Ammon's horn (tissue), 1 donor: ENCODE measurements at regions not wholly inside any gene's neighbourhood (a gene's known extent, or its start where the extent isn't known, plus 50 kb on each side); places are given as distances from the start of the nearest gene placed in this dataset.
A peak's percentile ranks its signal among the peaks of the same experiment; 100 is the strongest.

Experiments used
- DNase-seq: peaks from one replicate; pipeline ENCODE4 v3.0.0-alpha.2; 2016; ENCODE audit warnings: low spot score

DNA sequence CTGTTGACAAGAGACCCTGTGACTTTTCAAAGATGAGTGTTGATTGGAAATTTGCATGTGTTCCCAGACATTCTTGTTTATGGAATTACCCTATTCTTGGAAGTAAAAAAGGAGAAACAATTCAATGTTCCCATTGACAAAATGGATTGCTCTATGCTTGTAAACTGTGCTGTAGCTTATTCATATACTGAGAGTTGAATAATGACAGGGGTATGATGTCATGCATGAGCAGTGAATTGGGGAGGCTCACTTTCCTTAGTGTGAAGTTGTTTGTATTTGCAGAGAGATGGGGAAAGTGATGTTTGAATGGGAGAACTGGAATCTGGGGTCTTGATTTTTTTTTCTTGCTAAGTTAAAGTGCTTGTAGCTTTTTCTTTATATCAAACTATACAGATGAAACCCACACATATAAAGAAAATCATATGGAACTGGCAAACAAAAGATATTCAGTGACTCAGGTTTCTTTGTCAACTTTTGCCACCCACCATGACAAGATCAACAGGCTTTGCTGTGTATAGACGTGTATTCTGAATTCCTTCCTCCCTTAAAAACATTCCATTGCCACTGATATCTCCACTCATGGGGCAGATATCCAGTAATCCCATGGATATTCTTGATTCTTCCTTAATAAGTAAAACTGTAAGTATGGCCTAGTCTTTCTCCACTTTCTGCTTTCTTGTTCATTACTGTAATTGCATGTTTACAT is 97.8 kb upstream of the JAG1 start:
- no peak for DNase-seq

DNA sequence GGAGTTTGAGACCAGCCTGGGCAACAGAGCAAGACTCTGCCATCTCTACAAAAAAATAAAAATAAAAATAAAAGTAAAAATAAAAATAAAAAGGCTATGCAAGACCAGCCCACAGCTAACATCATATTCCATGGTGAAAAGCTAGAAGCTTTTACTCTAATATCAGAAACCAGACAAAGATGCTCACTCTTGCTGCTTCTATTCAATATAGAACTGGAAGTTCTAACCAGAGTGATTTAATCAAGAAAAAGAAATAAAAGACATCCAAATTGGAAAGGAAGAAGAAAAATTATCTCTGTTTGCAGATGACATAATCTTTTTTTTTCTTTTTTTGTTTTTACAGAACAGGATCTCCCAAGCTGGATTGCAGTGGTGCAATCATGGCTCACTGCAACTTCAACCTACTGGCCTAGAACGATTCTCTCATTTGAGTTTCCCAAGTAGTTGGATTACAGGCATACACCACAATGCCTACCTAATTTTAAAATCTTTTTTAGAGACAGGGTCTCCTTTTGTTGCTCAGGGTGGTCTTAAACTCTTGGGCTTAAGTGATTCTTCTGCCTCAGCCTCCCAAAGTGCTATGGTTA is 100.7 kb upstream of the JAG1 start:
- DNase-seq: no peak

DNA sequence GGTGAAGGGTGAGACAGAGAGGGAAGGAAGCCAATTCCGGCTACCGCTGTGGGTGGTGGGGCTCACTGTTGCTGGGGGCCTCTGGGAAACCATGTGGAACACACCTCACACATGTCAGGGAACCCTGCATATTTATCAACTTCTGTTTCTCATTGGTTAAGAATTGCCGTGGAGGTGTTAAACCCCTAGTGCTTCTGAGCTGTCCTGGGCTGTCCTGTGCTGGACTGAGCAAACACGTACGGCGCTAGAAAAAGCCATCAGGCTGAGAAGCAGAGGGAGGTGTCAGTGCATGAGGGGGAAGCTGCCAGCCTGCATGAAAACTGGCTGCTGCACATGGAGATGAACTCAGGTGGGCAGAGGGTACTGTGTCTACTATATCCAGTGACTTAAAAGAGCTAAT is 103.9 kb upstream of the JAG1 start:
- DNase-seq: no peak

DNA sequence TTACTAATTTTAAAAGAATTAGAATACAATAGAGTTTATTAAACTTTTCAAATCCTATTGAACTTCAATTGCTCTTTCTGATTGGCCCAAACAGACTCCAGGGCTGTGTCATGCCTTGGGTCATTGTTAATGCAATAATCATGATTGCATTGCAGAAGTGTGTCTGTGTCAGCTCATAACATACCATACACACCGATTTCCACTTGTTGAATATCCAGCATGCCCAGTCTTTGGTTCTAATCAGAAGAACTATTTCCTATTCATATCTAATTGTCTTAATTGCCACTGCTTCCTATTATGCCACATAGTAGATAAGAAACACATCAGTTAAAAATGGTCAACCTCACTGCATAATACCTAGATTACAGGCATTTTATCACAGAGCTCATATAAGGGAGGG is 106.1 kb upstream of the JAG1 start:
- DNase-seq: no peak

DNA sequence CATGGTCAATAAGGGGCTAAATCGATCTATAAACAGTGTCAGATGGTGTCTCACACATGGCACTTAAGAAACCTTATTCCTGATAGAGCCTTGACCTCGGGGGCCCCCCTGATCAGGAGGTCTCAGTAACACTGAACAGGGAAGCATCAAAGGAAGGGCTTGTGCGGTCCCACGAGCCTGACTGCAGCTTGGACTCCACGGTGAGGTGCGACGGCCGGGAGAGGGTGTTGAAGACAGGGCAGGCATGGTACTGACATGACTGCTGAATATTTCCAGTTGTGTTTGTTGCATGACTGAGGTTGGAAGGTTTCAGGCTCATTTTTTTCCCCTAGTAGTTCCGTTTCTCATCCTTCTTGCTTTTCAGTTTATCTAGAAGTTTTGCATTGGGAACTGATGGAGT is 107.1 kb upstream of the JAG1 start:
- no peak for DNase-seq

DNA sequence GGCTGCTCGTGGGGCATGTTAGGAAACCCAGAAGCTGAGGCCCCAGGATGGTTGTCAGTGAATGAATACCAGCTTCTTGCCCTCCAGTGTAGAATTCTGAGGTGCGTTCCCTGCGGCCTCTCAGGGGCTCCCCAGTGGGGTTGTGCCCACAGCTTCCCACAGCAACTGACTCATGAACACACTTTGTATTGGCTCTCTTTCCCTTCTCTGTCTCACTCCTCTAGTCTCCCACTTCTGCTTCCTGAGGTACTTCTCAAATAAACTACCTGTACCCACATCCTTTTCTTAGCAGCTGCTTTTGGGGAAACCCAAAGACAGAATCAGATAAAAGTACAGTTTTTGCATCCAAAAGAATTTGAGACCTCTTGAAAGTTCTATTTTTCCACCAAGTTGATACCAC is 107.7 kb upstream of the JAG1 start:
- DNase-seq: no peak

DNA sequence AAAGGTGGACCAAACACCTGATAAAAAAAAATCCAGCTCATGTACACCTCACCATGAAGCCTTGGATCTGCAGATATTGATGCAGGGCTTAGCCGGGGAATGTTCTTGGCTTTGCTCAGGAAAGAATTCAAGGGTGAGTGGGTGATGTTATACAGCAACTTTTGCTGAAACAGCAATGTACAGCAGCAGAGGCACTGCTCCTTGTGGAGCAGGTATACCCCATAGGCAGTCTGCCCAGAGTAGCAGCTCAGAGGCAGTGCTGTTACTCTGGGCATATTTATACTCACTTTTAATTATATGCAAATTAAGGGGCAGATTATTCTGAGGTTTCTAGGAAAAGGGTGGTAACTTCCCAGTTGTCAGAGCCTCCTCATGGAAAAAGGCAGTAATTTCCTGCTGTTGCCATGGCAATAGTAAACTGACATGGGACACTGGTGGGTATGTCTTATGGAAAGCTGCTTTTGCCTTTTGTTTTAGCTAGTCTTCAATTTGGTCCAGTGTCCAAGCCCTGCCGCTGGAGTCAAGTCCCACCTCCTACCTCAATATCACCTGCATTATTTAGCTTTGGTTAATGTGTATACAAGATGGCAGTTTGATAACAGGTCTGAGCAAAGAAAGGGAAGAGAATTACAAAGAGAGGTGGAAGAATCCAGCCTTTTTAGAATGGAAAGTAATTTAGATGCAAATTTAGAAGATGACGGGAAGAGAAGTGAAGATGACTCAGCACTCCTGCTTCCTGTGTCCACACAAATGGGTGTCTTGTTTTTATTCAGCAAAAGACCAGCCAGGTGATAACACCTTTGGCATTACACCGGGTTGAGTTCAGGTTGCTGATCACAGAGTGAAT is 110.1 kb upstream of the JAG1 start:
- DNase-seq: no peak

DNA sequence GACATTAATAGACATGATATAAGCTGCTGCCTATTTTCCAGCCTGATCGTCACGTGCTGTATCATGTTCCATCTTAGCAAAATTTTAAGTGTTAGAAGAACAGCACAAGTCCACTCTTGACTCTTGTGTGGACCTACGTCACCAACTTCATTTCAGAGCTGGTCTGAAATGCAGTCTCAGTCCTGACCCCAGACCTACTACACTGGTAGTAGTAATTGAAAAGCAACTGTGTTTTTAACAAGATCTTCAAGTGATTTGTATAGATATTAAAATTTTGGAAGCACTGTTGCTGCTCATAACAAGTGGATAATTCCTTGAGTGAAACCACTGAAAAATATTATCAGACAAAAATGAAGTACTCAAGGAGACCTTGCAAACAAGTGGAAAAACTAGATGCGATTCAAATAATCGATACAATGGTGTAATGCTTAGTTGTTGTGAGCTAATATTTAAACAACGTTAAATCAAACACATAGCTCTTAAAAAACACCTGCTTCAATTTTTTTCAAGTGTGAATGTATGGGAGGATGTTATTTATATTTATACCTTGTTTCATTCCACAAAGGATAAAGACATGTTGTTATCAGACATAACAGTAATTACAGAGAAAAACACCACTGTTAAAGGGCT is 110.9 kb upstream of the JAG1 start:
- no peak for DNase-seq

DNA sequence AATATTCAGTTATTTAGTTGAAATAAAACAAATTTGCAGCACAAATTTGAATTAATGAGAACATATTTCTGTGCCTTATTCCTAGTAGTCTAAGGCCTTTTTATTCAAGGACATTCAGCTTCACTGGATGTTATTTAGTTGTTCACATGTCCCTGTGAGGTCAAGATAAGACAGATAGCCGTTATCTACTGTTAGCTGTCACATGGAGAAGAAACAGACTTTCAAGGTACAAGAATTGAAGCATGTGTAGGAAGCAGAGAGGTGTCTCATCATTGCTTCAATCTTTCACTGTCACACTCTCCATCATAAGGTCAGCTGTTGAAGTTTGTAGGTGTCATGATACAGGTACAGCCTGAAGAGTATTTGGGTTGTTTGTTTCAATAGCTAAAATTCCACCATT is 112.9 kb upstream of the JAG1 start:
- DNase-seq: no peak

DNA sequence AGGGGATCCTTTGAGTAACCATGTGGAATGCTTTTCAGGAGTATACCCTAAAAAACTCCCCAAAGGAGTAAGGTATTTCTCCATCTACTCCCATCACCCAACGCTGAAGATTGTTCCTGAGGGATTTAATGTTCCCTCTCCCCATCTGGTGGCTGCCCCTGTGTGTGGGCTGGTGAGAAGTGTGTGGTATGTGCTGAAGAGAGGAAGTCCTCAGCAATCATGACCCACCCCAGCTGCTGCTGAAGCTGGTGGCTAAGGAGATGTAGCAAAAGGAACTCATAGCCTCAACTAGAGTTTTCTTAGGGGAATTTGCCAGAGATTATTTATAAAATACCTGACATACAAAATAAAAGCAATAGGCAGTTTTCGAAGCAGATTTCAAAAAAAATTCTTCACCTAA is 114.3 kb upstream of the JAG1 start:
- DNase-seq: no peak

DNA sequence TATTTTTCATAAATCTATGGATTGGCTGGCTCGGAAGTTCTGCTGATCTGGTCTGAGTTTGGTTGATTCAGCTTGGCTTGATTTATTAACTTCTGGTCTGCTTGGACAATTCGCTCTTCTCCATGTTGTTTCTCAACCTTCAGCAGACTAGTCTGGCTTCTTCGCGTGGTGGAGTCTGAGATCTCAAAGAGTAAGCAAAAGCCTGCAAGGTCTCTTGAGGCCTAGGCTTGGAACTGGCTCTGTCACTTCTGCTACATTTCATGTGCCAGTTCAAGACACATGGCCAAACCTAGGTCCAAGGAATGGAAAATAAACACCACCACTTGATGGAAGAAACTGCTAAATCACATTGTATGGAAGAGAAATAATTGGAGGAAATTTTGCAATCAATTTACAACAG is 115.1 kb upstream of the JAG1 start:
- no peak for DNase-seq

DNA sequence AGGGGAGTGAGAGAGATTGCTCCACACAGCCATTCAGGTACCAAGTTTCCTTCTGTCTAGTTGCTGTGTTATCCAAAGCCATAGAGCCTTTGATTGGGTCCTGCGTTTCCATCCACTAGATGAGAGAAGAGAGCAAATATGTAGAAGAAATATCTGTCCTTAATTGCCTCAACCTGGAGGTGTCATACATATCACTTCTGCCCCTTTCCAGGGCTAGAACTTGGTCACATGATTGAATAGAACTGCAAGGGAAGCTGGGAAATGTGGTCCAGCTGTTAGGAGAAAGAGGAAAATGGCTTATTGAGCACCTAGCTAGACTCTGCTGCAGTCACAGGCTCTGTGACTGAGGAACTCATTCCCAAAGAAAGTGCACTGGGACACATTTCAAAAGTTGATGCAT is 115.6 kb upstream of the JAG1 start:
- DNase-seq: no peak

DNA sequence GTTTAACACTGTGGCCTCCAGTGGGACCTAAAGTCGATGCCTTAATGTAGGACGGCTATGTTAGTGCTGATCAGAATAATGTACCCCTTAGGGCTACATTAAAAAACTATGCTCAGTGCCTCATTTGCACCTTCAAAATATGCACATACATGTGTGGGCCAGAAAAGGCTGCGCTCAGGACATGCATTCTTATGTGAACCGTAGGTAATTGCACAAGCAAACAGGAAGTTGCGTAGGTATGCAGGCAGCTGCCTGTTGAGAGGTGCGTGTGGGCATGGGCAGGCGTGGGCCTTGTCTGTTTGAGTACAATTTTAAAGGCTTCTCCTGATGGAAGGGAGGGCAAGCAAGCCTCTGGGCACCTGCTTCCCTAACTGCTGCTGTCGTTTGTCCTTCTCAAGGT is 116.2 kb upstream of the JAG1 start:
- DNase-seq: no peak

DNA sequence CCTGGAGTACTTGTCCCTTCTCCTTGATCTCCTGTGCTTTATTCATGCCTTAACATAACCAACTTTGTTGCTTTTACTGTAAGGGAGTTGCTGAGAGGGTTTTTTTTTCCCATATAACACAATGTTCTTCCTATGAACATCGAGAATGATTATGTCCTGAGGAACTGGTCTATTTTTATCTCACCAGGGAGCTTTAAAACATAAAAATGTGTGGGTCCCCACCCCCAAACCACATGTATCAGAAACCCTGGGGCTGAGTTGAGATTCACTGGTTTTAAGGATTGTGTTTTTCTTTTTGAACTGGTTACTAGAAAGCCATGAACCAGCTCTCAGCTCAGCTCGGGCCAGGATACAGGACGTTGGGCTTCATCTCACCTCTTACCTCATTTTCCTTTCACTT is 118.5 kb upstream of the JAG1 start:
- peak; percentile 19 for DNase-seq

DNA sequence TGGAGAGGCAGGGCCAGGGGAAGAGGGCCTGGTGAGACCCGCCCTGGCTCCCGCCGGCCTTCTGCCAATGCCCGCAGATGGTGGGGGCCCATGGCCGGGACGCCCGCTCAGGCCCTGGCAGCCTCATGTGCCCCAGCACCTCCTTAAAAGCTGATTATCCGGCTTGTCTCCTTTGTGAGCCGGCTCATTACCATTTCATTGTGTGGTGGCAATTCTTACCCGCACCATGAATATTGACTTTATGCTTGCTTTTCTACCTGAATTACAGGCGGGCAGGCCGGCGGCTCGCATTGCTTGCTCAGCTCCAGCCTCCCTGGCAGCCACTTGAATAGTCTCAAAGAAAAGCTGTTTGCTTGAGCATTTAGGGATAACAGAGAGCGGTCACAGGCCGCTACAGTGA is 120.0 kb upstream of the JAG1 start:
- DNase-seq: no peak

DNA sequence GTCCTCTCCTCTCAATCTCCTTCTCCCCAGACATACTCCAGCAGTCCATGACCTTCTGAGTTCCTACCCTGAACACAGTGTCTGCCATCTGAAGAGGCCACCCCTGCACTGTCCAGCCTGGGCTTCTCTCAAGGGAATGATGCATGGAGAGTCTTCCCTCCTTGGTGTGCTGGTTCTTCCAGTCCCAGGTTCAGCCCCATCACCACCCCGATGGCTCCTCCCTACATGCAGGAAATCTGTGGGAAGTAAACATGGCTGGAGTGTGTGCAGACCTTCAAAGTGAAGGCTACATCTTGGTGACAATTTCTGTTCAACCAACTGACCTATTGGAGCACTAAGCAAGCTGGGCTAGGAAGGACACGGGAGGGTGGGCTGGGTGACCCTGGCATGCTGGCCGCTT is 121.0 kb upstream of the JAG1 start:
- DNase-seq: no peak

DNA sequence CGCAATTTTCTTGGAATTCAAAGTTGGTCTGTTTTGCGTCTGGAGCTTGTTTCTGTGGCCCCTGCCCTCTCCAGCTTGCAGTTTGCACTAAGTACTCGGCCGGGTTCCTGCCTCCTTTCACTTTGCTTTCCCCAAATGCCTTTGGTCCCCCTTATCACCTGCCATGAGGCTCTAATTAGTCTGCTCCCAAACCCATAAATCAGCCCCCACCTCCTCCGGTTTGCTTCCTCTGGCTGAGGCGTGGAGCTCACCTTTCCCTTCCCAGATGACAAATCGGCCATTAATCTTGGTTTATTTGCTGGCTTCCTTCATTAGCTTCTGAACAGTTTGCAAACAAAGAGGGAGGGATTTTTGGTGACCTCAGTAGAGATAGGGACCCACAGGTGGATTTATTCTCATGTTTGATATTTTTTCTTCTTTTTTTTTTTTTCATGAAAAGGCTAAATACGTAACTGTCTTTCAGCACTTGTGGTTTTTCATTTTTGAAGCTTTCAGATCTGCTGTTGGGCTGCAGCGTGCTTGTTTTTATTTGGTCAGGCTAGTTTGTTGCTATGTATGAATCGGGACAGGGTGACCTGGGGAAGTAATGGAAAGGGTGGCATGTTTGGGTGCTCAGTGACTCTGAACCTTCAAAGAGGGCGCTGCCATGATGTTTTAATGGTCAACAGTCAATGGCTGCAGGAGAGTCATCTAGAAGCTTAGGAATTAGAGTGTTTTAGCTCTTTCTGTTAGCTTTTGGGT is 121.7 kb upstream of the JAG1 start:
- DNase-seq: no peak

DNA sequence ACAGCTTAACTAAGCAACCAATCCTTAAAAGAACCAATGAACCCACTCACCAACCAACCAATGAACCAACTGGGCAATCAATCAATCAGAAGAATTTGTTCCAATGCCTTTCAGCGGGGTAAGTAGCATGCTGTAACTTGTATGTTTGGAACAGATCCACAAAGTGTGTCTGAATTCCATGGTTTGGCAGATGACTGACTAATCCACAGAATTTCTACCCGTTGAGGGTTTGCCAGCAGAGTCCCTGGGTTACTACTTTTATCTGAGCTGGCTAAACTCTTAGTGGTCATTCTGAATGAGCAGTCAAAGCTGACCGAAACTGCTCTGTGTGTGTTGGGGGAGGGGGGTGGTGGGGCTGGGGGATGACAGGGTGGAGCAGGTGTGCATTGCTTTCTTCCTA is 125.0 kb upstream of the JAG1 start:
- no peak for DNase-seq

DNA sequence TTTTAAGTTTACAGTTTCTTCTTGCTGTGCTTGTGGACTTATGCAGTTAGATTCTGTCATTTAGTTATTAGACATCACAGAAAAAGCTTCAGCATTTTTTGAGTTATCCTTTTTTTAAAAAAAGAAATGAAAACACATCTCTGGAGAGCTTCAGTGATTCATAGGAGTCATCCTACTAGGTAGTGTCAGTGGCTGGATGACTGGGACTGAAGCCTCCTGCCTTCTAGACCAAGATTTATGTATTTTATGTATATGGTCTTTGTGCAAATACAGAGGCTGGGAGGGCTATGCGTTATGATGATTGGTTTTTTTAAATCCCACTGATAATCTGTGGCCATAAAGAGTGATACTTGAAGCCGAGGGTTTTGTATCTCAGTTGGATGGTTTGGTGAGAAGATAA is 125.9 kb upstream of the JAG1 start:
- no peak for DNase-seq

DNA sequence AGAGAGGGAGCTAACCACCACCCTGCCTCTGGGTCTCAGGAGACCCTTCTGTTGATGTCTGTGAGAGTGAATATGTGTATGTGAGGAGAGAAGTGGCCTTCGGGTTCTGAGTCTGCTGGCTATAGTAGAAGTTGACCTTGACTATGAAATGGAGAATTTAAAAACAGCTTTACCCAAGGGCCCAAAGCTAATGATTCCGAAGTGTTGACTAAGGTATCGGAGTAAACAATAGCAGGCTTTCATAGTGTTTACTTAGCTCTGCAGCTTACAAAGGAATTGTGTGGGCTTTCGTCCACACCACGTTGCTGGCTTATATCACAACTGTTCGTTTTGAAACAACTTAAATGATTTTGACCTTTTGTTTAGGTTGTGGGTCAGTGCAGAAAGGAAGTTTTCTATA is 126.5 kb upstream of the JAG1 start:
- no peak for DNase-seq

DNA sequence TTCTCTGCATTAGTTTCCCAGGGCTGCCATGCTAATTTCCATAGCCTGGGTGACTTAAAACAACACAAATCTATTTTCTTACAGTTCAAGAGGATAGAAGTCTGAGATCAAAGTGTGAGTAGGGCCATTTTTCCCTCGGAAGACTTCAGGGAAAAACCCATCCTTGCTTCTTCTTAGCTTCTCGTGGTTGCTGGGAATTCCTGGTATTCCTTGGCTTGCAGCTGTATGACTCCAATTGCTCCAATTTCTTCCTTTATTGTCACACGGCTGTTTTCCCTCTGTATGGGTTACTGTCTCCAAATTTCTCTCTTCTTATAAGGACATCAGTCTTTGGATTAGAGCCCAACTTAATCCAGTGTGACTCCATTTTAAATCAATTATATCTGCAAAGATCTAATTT is 128.4 kb upstream of the JAG1 start:
- DNase-seq: no peak

DNA sequence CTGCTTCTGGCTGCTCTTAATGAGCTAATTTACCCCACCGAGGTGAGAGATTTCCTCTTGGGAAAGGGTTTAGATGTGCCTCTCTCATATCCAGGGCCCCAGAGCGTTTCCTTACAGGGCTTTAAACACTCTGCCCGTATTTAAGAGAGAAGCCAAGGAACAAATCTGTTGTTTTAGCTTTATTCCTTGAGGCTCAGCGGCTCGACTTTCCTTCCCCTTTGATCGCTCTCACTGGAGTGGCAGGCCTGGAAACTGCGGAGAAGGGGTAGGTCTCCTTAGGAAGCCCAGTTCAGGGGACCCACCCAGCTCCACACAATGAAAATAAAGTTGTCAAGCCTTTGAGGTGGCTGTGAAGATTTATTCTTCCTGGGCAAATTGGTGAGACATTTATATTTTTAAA is 132.0 kb upstream of the JAG1 start:
- no peak for DNase-seq
